ENCODE measurements at regions not wholly inside any gene's neighbourhood (a gene's known extent, or its start where the extent isn't known, plus 50 kb on each side); places are given as distances from the start of the nearest gene placed in this dataset.

DNA sequence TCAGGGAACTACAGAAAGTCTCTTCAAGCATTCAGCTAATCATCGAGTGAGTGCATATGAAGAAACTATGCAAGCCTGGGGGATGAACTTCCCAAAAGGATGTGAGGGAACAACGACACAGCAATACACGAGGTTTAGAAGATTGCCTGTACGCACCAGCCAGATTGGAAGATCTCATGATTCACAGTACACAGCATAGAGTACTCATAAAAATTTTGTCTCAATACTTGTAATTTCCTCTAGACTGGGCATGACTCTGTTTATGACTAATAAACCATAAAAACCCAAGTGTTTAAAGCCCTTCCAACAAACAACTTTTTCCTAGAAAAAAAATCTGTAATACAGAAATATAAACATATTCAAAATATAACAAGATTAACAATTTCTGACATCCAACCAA lies 279.7 kb downstream of the KCNJ3 start:
- H3K9me3 ChIP-seq (ENCODE audit: control insufficient read depth, insufficient read depth, low read length) = peaks cover 31% of the 10 kb centered on the region
- H3K36me3 ChIP-seq (ENCODE audit: control insufficient read depth, low read length) = peaks cover 32% of the 10 kb centered on the region
- no peaks in the 10 kb centered on the region for H3K79me2 ChIP-seq (ENCODE audit: control insufficient read depth, low read length)
- H3K4me2 ChIP-seq (ENCODE audit: low read length) = no peak overlapping the region
- no peaks in the 10 kb centered on the region for H3K27me3 ChIP-seq (ENCODE audit: control insufficient read depth, low read length)
- peak overlapping the region; percentile 31 for H3K27ac ChIP-seq (ENCODE audit: low read depth, low read length)
- H4K20me1 ChIP-seq (ENCODE audit: control insufficient read depth, insufficient read depth, low read depth, low read length) = no peaks in the 10 kb centered on the region
- H3K4me1 ChIP-seq (ENCODE audit: control insufficient read depth, low read length) = peaks cover 47% of the 10 kb centered on the region
- H3F3A ChIP-seq (ENCODE audit: control insufficient read depth, insufficient read depth) = peaks cover 4% of the 10 kb centered on the region; the same call in 1 of the 2 replicates
- TF ChIP-seq, protein P1, sequence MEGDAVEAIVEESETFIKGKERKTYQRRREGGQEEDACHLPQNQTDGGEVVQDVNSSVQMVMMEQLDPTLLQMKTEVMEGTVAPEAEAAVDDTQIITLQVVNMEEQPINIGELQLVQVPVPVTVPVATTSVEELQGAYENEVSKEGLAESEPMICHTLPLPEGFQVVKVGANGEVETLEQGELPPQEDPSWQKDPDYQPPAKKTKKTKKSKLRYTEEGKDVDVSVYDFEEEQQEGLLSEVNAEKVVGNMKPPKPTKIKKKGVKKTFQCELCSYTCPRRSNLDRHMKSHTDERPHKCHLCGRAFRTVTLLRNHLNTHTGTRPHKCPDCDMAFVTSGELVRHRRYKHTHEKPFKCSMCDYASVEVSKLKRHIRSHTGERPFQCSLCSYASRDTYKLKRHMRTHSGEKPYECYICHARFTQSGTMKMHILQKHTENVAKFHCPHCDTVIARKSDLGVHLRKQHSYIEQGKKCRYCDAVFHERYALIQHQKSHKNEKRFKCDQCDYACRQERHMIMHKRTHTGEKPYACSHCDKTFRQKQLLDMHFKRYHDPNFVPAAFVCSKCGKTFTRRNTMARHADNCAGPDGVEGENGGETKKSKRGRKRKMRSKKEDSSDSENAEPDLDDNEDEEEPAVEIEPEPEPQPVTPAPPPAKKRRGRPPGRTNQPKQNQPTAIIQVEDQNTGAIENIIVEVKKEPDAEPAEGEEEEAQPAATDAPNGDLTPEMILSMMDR (IDR thresholded peaks at IDR 0.05; ENCODE audit: low read depth, low read length, poor library complexity, severe bottlenecking) = no peak
- no peak for TF ChIP-seq EZH2phosphoT487 (IDR thresholded peaks at IDR 0.05; ENCODE audit: borderline replicate concordance, low read length)
- H3K4me3 ChIP-seq (ENCODE audit: low read length) = 0 out of 2 replicates have a peak overlapping the region, but pooled peaks have one; percentile 16
- H3K9me2 ChIP-seq (replicated peaks; ENCODE audit: control insufficient read depth, low read length) = no peaks in the 10 kb centered on the region

DNA sequence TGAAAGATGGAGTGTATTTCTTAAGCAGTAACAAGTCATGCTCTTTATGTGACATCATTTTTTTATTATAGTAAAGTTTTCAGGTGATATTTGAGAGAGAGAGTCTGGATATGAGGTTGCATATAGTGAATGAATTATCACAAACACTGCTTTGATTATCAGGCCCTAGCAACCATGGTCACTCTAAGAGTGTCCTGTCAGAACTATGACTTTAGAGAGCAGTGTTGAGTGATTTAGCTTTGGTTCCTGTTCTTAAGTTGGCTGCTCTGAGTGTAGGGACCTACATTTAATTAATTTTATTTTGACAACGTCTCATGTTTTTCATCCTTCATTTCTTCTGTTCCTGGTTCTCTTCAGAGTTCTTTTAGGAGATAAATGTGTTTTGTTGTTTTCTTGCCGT lies 275.5 kb downstream of the KCNJ3 start:
- no peak overlapping the region for H3K27ac ChIP-seq (ENCODE audit: low read depth, low read length)
- no peak overlapping the region for H3K4me3 ChIP-seq (ENCODE audit: low read length)
- H3K36me3 ChIP-seq (ENCODE audit: control insufficient read depth, low read length) = peaks cover 7% of the 10 kb centered on the region
- no peaks in the 10 kb centered on the region for H4K20me1 ChIP-seq (ENCODE audit: control insufficient read depth, insufficient read depth, low read depth, low read length)
- TF ChIP-seq, protein P1 (IDR thresholded peaks at IDR 0.05; ENCODE audit: low read depth, low read length, poor library complexity, severe bottlenecking) = no peak
- no peak for TF ChIP-seq EZH2phosphoT487 (IDR thresholded peaks at IDR 0.05; ENCODE audit: borderline replicate concordance, low read length)
- no peaks in the 10 kb centered on the region for H3F3A ChIP-seq (ENCODE audit: control insufficient read depth, insufficient read depth)
- peaks cover 8% of the 10 kb centered on the region for H3K9me3 ChIP-seq (ENCODE audit: control insufficient read depth, insufficient read depth, low read length)
- no peaks in the 10 kb centered on the region for H3K9me2 ChIP-seq (replicated peaks; ENCODE audit: control insufficient read depth, low read length)
- no peaks in the 10 kb centered on the region for H3K79me2 ChIP-seq (ENCODE audit: control insufficient read depth, low read length)
- H3K4me1 ChIP-seq (ENCODE audit: control insufficient read depth, low read length) = peaks cover 20% of the 10 kb centered on the region
- no peaks in the 10 kb centered on the region for H3K27me3 ChIP-seq (ENCODE audit: control insufficient read depth, low read length)
- peak overlapping the region; percentile 6; the same call in 1 of the 2 replicates for H3K4me2 ChIP-seq (ENCODE audit: low read length)

DNA sequence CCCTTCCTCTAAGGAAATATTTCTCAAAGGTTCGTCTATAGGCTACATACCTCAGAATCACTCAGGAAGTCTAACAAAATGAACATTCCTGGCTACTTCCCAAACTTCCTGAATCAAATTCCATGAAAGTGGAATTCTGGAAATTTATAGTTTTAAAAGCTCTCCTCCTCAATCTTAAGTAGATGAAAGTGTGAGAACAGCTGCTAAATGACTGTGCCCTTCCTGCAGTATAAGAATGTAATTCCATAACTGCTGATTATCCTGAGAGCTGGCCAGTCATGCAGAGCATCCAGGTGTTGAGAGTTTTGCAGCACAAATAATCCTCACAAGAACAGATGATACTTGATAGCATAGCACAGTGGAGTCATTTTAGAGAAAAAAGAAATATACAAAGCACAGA lies 265.0 kb downstream of the KCNJ3 start:
- no peaks in the 10 kb centered on the region for H3K27me3 ChIP-seq (ENCODE audit: control insufficient read depth, low read length)
- H3K79me2 ChIP-seq (ENCODE audit: control insufficient read depth, low read length) = no peaks in the 10 kb centered on the region
- no peak overlapping the region for H3K4me2 ChIP-seq (ENCODE audit: low read length)
- H3K4me3 ChIP-seq (ENCODE audit: low read length) = no peak overlapping the region
- no peaks in the 10 kb centered on the region for H4K20me1 ChIP-seq (ENCODE audit: control insufficient read depth, insufficient read depth, low read depth, low read length)
- H3K9me3 ChIP-seq (ENCODE audit: control insufficient read depth, insufficient read depth, low read length) = no peaks in the 10 kb centered on the region
- H3K4me1 ChIP-seq (ENCODE audit: control insufficient read depth, low read length) = no peaks in the 10 kb centered on the region
- no peaks in the 10 kb centered on the region for H3K36me3 ChIP-seq (ENCODE audit: control insufficient read depth, low read length)
- TF ChIP-seq EZH2phosphoT487 (IDR thresholded peaks at IDR 0.05; ENCODE audit: borderline replicate concordance, low read length) = no peak
- TF ChIP-seq, protein P1 (IDR thresholded peaks at IDR 0.05; ENCODE audit: low read depth, low read length, poor library complexity, severe bottlenecking) = no peak
- no peak overlapping the region for H3K27ac ChIP-seq (ENCODE audit: low read depth, low read length)
- no peaks in the 10 kb centered on the region for H3F3A ChIP-seq (ENCODE audit: control insufficient read depth, insufficient read depth)
- no peaks in the 10 kb centered on the region for H3K9me2 ChIP-seq (replicated peaks; ENCODE audit: control insufficient read depth, low read length)

All from DOHH2 (cell line).